ENCODE measurements at regions not wholly inside any gene's neighbourhood (a gene's known extent, or its start where the extent isn't known, plus 50 kb on each side); places are given as distances from the start of the nearest gene placed in this dataset.

GRCh38 chr2:139122711-139123158 lies 342.5 kb upstream of the NXPH2 start:
- Histone ChIP-seq H3K27ac (ENCODE audit: low read length) (no peak overlapping the region), H3K27me3 (ENCODE audit: insufficient read depth, low read length, poor library complexity) (no peaks in the 10 kb centered on the region), H3K4me3 (ENCODE audit: low read depth in 1 of 2, low read length in 2 of 2) (no peak overlapping the region), H3K4me2 (ENCODE audit: insufficient read depth, low read length) (no peak overlapping the region), H4K20me1 (ENCODE audit: insufficient read depth, low read length) (no peaks in the 10 kb centered on the region), H2AFZ (ENCODE audit: low read depth, low read length) (no peak overlapping the region), H3K9me3 (ENCODE audit: insufficient read depth, low read length, severe bottlenecking) (no peaks in the 10 kb centered on the region), H3K79me2 (ENCODE audit: insufficient read depth, low read length) (no peaks in the 10 kb centered on the region), H3K9ac (ENCODE audit: low read depth, low read length) (no peak overlapping the region), H3K4me1 (ENCODE audit: insufficient read depth, low read length) (no peaks in the 10 kb centered on the region), H3K36me3 (ENCODE audit: insufficient read depth, low read length) (no peaks in the 10 kb centered on the region)
- ATAC-seq (ENCODE audit: insufficient read depth, low read depth) (no peak), DNase-seq (no peak)
- TF ChIP-seq, protein P1, sequence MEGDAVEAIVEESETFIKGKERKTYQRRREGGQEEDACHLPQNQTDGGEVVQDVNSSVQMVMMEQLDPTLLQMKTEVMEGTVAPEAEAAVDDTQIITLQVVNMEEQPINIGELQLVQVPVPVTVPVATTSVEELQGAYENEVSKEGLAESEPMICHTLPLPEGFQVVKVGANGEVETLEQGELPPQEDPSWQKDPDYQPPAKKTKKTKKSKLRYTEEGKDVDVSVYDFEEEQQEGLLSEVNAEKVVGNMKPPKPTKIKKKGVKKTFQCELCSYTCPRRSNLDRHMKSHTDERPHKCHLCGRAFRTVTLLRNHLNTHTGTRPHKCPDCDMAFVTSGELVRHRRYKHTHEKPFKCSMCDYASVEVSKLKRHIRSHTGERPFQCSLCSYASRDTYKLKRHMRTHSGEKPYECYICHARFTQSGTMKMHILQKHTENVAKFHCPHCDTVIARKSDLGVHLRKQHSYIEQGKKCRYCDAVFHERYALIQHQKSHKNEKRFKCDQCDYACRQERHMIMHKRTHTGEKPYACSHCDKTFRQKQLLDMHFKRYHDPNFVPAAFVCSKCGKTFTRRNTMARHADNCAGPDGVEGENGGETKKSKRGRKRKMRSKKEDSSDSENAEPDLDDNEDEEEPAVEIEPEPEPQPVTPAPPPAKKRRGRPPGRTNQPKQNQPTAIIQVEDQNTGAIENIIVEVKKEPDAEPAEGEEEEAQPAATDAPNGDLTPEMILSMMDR (IDR thresholded peaks at IDR 0.05; ENCODE audit: borderline replicate concordance, extremely low read depth, low read length, poor library complexity, severe bottlenecking): no peak
- TF ChIP-seq EZH2 (IDR thresholded peaks at IDR 0.05; ENCODE audit: borderline replicate concordance, low read depth, low read length, severe bottlenecking): no peak

- H3K27ac ChIP-seq (ENCODE audit: low read length): no peak overlapping the region
- H3K27me3 ChIP-seq (ENCODE audit: insufficient read depth, low read length, poor library complexity): no peaks in the 10 kb centered on the region
- H2AFZ ChIP-seq (ENCODE audit: low read depth, low read length): no peak overlapping the region
- TF ChIP-seq, protein P1 (IDR thresholded peaks at IDR 0.05; ENCODE audit: borderline replicate concordance, extremely low read depth, low read length, poor library complexity, severe bottlenecking): no peak
- no peak for TF ChIP-seq EZH2 (IDR thresholded peaks at IDR 0.05; ENCODE audit: borderline replicate concordance, low read depth, low read length, severe bottlenecking)
- no peak for DNase-seq
- no peak overlapping the region for H3K9ac ChIP-seq (ENCODE audit: low read depth, low read length)
- H3K9me3 ChIP-seq (ENCODE audit: insufficient read depth, low read length, severe bottlenecking): no peaks in the 10 kb centered on the region
- no peaks in the 10 kb centered on the region for H4K20me1 ChIP-seq (ENCODE audit: insufficient read depth, low read length)
- H3K4me2 ChIP-seq (ENCODE audit: insufficient read depth, low read length): no peak overlapping the region
- H3K79me2 ChIP-seq (ENCODE audit: insufficient read depth, low read length): no peaks in the 10 kb centered on the region
- H3K4me3 ChIP-seq (ENCODE audit: low read depth in 1 of 2, low read length in 2 of 2): no peak overlapping the region
- H3K4me1 ChIP-seq (ENCODE audit: insufficient read depth, low read length): no peaks in the 10 kb centered on the region
- ATAC-seq (ENCODE audit: insufficient read depth, low read depth): no peak
- H3K36me3 ChIP-seq (ENCODE audit: insufficient read depth, low read length): no peaks in the 10 kb centered on the region
Measured at GRCh38 chr2:139099721-139100120, 319.5 kb upstream of the NXPH2 start.

DNA sequence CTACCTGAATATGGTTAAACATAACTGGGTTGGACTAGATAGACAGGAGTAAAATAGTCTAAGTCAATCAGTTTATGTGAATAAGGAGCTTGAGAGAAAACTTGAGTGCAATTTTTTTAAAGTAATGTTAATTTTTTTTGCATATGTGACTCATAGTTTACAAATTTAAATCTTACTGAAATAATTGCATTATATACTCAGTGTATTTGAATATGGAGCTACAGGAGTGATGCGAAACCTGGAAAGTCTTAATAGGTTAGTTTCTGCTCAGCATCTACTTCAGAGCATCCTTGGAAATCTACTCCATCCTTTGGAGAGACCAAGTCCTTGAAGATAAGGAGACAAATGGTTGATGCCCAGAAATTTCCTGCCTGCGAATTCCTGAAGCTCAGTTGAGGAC lies 318.8 kb upstream of the NXPH2 start:
- Histone ChIP-seq H3K27me3 (ENCODE audit: insufficient read depth, low read length, poor library complexity) (no peaks in the 10 kb centered on the region), H3K27ac (ENCODE audit: low read length) (no peak overlapping the region), H3K9ac (ENCODE audit: low read depth, low read length) (no peak overlapping the region), H3K79me2 (ENCODE audit: insufficient read depth, low read length) (no peaks in the 10 kb centered on the region), H4K20me1 (ENCODE audit: insufficient read depth, low read length) (no peaks in the 10 kb centered on the region), H3K9me3 (ENCODE audit: insufficient read depth, low read length, severe bottlenecking) (no peaks in the 10 kb centered on the region), H3K4me1 (ENCODE audit: insufficient read depth, low read length) (no peaks in the 10 kb centered on the region), H3K36me3 (ENCODE audit: insufficient read depth, low read length) (no peaks in the 10 kb centered on the region), H3K4me3 (ENCODE audit: low read depth in 1 of 2, low read length in 2 of 2) (no peak overlapping the region), H2AFZ (ENCODE audit: low read depth, low read length) (no peak overlapping the region), H3K4me2 (ENCODE audit: insufficient read depth, low read length) (no peak overlapping the region)
- ATAC-seq (ENCODE audit: insufficient read depth, low read depth) (no peak), DNase-seq (no peak)
- no peak for TF ChIP-seq EZH2 (IDR thresholded peaks at IDR 0.05; ENCODE audit: borderline replicate concordance, low read depth, low read length, severe bottlenecking)
- TF ChIP-seq, protein P1 (IDR thresholded peaks at IDR 0.05; ENCODE audit: borderline replicate concordance, extremely low read depth, low read length, poor library complexity, severe bottlenecking): no peak

DNA sequence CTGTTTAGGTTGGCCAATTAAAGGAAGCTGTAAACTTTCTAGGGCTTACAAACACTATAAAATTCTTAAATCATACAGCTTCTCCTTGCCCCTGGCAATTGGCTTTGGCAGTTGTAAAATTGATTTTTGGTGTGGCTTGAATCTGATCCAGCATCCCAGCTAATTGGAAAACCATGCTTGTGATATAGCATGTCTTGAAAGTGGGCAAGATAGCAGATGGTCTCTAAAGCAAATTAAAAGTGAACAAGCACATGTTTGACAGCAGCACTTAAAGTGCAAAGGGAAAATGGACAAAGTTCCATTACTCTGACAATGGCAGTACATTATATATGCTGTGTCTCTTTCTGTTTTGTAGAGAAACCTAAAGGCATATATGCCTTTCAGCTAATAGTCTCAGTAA lies 302.9 kb upstream of the NXPH2 start:
- no peak for ATAC-seq (ENCODE audit: insufficient read depth, low read depth)

More for the DNA sequence above, 302.9 kb upstream of the NXPH2 start:
- no peaks in the 10 kb centered on the region for H3K79me2 ChIP-seq (ENCODE audit: insufficient read depth, low read length)
- no peaks in the 10 kb centered on the region for H3K36me3 ChIP-seq (ENCODE audit: insufficient read depth, low read length)
- no peaks in the 10 kb centered on the region for H3K9me3 ChIP-seq (ENCODE audit: insufficient read depth, low read length, severe bottlenecking)
- H3K4me2 ChIP-seq (ENCODE audit: insufficient read depth, low read length): no peak overlapping the region
- TF ChIP-seq, protein P1 (IDR thresholded peaks at IDR 0.05; ENCODE audit: borderline replicate concordance, extremely low read depth, low read length, poor library complexity, severe bottlenecking): no peak
- TF ChIP-seq EZH2 (IDR thresholded peaks at IDR 0.05; ENCODE audit: borderline replicate concordance, low read depth, low read length, severe bottlenecking): no peak
- no peak overlapping the region for H3K27ac ChIP-seq (ENCODE audit: low read length)
- no peaks in the 10 kb centered on the region for H3K27me3 ChIP-seq (ENCODE audit: insufficient read depth, low read length, poor library complexity)
- H3K4me1 ChIP-seq (ENCODE audit: insufficient read depth, low read length): no peaks in the 10 kb centered on the region
- H3K9ac ChIP-seq (ENCODE audit: low read depth, low read length): no peak overlapping the region
- DNase-seq: no peak
- no peaks in the 10 kb centered on the region for H4K20me1 ChIP-seq (ENCODE audit: insufficient read depth, low read length)
- no peak overlapping the region for H3K4me3 ChIP-seq (ENCODE audit: low read depth in 1 of 2, low read length in 2 of 2)
- no peak overlapping the region for H2AFZ ChIP-seq (ENCODE audit: low read depth, low read length)

Measured in DND-41 (cell line).